Ishikawa (cell line): ENCODE measurements at regions not wholly inside any gene's neighbourhood (a gene's known extent, or its start where the extent isn't known, plus 50 kb on each side); places are given as distances from the start of the nearest gene placed in this dataset.

ENCODE experiments used
- CEBPB ChIP-seq: IDR thresholded peaks from 2 replicates; pipeline ENCODE4 v1.6.1; 2012
- CREB1 ChIP-seq: IDR thresholded peaks from 2 replicates; pipeline ENCODE4 v1.6.1; 2012; ENCODE audit warnings: low read depth
- EP300 ChIP-seq: IDR thresholded peaks from 2 replicates; pipeline ENCODE4 v1.6.1; 2012; ENCODE audit warnings: borderline replicate concordance
- RAD21 ChIP-seq: IDR thresholded peaks from 2 replicates; pipeline ENCODE4 v1.6.1; 2012; ENCODE audit warnings: low read depth
- TAF1 ChIP-seq: IDR thresholded peaks from 2 replicates; pipeline ENCODE4 v1.6.1; 2012; ENCODE audit warnings: low read depth, mild to moderate bottlenecking
- TF ChIP-seq, protein P1 (sequence below): IDR thresholded peaks from 2 replicates; pipeline ENCODE4 v1.6.1; 2012; ENCODE audit warnings: low read depth, mild to moderate bottlenecking
- TF ChIP-seq, protein P2 (sequence below): IDR thresholded peaks from 2 replicates; pipeline ENCODE4 v1.6.1; 2012

DNA sequence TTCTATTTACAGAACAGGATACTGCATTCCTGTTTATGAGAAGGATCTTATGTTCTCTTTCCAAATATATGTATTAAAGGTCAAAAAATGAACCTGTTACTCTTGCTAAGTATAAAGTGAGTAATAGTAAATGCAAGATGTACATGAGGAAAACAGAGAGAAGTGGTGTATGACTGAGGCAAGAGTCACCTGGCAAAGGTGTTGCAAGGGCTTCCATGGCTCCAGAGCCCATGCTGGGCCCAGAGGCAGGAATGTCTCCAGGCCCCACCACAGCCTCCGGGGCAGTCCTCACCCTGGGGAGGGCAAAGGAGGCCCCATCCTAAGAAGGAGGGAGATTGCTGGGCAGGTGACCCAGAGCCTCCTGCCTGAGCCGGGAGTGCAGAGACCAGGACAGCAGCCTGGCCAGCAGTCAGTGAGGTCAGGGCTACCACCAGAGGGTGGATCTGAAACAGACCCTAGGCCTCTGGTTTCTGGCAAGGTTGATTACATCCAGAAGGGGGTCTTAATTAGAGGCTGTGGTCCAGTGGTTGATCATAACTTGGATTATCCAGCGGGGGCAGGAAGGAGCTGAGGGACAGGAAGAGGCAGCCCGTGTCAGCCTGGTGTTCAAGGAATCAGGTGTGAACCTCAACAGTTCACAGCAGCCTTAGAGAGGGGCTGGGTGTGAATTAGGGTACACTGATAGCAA is 57.3 kb upstream of the CPLX2 start:
- no peak for TF ChIP-seq CEBPB
- TF ChIP-seq, protein P1, sequence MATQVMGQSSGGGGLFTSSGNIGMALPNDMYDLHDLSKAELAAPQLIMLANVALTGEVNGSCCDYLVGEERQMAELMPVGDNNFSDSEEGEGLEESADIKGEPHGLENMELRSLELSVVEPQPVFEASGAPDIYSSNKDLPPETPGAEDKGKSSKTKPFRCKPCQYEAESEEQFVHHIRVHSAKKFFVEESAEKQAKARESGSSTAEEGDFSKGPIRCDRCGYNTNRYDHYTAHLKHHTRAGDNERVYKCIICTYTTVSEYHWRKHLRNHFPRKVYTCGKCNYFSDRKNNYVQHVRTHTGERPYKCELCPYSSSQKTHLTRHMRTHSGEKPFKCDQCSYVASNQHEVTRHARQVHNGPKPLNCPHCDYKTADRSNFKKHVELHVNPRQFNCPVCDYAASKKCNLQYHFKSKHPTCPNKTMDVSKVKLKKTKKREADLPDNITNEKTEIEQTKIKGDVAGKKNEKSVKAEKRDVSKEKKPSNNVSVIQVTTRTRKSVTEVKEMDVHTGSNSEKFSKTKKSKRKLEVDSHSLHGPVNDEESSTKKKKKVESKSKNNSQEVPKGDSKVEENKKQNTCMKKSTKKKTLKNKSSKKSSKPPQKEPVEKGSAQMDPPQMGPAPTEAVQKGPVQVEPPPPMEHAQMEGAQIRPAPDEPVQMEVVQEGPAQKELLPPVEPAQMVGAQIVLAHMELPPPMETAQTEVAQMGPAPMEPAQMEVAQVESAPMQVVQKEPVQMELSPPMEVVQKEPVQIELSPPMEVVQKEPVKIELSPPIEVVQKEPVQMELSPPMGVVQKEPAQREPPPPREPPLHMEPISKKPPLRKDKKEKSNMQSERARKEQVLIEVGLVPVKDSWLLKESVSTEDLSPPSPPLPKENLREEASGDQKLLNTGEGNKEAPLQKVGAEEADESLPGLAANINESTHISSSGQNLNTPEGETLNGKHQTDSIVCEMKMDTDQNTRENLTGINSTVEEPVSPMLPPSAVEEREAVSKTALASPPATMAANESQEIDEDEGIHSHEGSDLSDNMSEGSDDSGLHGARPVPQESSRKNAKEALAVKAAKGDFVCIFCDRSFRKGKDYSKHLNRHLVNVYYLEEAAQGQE = no peak
- no peak for TF ChIP-seq RAD21
- TF ChIP-seq, protein P2, sequence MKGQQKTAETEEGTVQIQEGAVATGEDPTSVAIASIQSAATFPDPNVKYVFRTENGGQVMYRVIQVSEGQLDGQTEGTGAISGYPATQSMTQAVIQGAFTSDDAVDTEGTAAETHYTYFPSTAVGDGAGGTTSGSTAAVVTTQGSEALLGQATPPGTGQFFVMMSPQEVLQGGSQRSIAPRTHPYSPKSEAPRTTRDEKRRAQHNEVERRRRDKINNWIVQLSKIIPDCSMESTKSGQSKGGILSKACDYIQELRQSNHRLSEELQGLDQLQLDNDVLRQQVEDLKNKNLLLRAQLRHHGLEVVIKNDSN = no peak
- TF ChIP-seq TAF1 = no peak
- TF ChIP-seq EP300 = no peak
- no peak for TF ChIP-seq CREB1
